ENCODE measurements at regions not wholly inside any gene's neighbourhood (a gene's known extent, or its start where the extent isn't known, plus 50 kb on each side); places are given as distances from the start of the nearest gene placed in this dataset.

- no peak for DNase-seq
Observed at GRCh38 chr10:62919776-62920175, 103.6 kb upstream of the EGR2 start.

GRCh38 chr10:62917475-62918238, 101.5 kb upstream of the EGR2 start:
- DNase-seq, result peak; percentile 10

- DNase-seq, result no peak
Observed at GRCh38 chr10:62916141-62916603, 100.0 kb upstream of the EGR2 start.

GRCh38 chr10:62915158-62915557, 99.0 kb upstream of the EGR2 start:
- DNase-seq, result no peak

- no peak for DNase-seq
Observed at GRCh38 chr10:62912086-62912485, 95.9 kb upstream of the EGR2 start.

- DNase-seq, result no peak
Observed at GRCh38 chr10:62911210-62911963, 95.2 kb upstream of the EGR2 start.

GRCh38 chr10:62907470-62908212, 91.5 kb upstream of the EGR2 start:
- DNase-seq, result no peak

GRCh38 chr10:62904281-62904875, 88.2 kb upstream of the EGR2 start:
- DNase-seq, result no peak

GRCh38 chr10:62903828-62904227, 87.7 kb upstream of the EGR2 start:
- DNase-seq, result no peak

- peak; percentile 18 for DNase-seq
Observed at GRCh38 chr10:62900829-62901571, 84.8 kb upstream of the EGR2 start.

- DNase-seq, result no peak
Observed at GRCh38 chr10:62899311-62899710, 83.1 kb upstream of the EGR2 start.

- no peak for DNase-seq
Observed at GRCh38 chr10:62895063-62895462, 78.9 kb upstream of the EGR2 start.

GRCh38 chr10:62894156-62894555, 78.0 kb upstream of the EGR2 start:
- no peak for DNase-seq

GRCh38 chr10:62893036-62893435, 76.9 kb upstream of the EGR2 start:
- no peak for DNase-seq

GRCh38 chr10:62890395-62890794, 74.2 kb upstream of the EGR2 start:
- no peak for DNase-seq

- DNase-seq, result no peak
Observed at GRCh38 chr10:62887642-62888041, 71.5 kb upstream of the EGR2 start.

GRCh38 chr10:62885684-62886461, 69.7 kb upstream of the EGR2 start:
- DNase-seq, result no peak

GRCh38 chr10:62880162-62880561, 64.0 kb upstream of the EGR2 start:
- DNase-seq, result no peak

- no peak for DNase-seq
Observed at GRCh38 chr10:62873866-62874265, 57.7 kb upstream of the EGR2 start.

GRCh38 chr10:62870866-62871265, 54.7 kb upstream of the EGR2 start:
- DNase-seq, result peak; percentile 70

GRCh38 chr10:62869958-62870357, 53.8 kb upstream of the EGR2 start:
- DNase-seq, result peak; percentile 23

- no peak for DNase-seq
Observed at GRCh38 chr10:62866941-62867340, 50.8 kb upstream of the EGR2 start.
